Activated CD8-positive, alpha-beta memory T cell treated with anti-CD3 and anti-CD28 coated beads for 4 hours (primary cell): ENCODE measurements at regions not wholly inside any gene's neighbourhood (a gene's known extent, or its start where the extent isn't known, plus 50 kb on each side); places are given as distances from the start of the nearest gene placed in this dataset.

Experiments used
- DNase-seq, 2 donors: peaks; one replicate each; pipeline ENCODE4 v3.0.0-alpha.2; 2020; ENCODE audit warnings: low read depth in 2 of 2

- DNase-seq: no peak
Measured at GRCh38 chr2:19682493-19682892, 219.3 kb downstream of the TTC32 start.

- DNase-seq: no peak
Measured at GRCh38 chr2:19677825-19678518, 223.8 kb downstream of the TTC32 start.

GRCh38 chr2:19677215-19677777 lies 224.5 kb downstream of the TTC32 start:
- no peak for DNase-seq

GRCh38 chr2:19676770-19677169 lies 225.0 kb downstream of the TTC32 start:
- no peak for DNase-seq

GRCh38 chr2:19675856-19676460 lies 225.8 kb downstream of the TTC32 start:
- no peak for DNase-seq

- DNase-seq: no peak
Measured at GRCh38 chr2:19675003-19675629, 226.7 kb downstream of the TTC32 start.

- no peak for DNase-seq
Measured at GRCh38 chr2:19674051-19675002, 227.5 kb downstream of the TTC32 start.

GRCh38 chr2:19673213-19673791 lies 228.5 kb downstream of the TTC32 start:
- DNase-seq: no peak

GRCh38 chr2:19671916-19672315 lies 229.9 kb downstream of the TTC32 start:
- no peak for DNase-seq

- DNase-seq: no peak
Measured at GRCh38 chr2:19671311-19671710, 230.5 kb downstream of the TTC32 start.

- DNase-seq: no peak
Measured at GRCh38 chr2:19670303-19670702, 231.5 kb downstream of the TTC32 start.

- DNase-seq: no peak
Measured at GRCh38 chr2:19669559-19669958, 232.2 kb downstream of the TTC32 start.

GRCh38 chr2:19669126-19669525 lies 232.7 kb downstream of the TTC32 start:
- DNase-seq: no peak

- no peak for DNase-seq
Measured at GRCh38 chr2:19667536-19667949, 234.2 kb downstream of the TTC32 start.

- no peak for DNase-seq
Measured at GRCh38 chr2:19667085-19667484, 234.7 kb downstream of the TTC32 start.

- no peak for DNase-seq
Measured at GRCh38 chr2:19664646-19665045, 237.1 kb downstream of the TTC32 start.

GRCh38 chr2:19659024-19659792 lies 242.6 kb downstream of the TTC32 start:
- no peak for DNase-seq

- DNase-seq: no peak
Measured at GRCh38 chr2:19656011-19656410, 245.8 kb downstream of the TTC32 start.

- no peak for DNase-seq
Measured at GRCh38 chr2:19654310-19655090, 247.3 kb downstream of the TTC32 start.

GRCh38 chr2:19653509-19653908 lies 248.3 kb downstream of the TTC32 start:
- no peak for DNase-seq
